Thoracic aorta (tissue), 2 donors: ENCODE measurements at regions not wholly inside any gene's neighbourhood (a gene's known extent, or its start where the extent isn't known, plus 50 kb on each side); places are given as distances from the start of the nearest gene placed in this dataset.

Experiments used
- ATAC-seq: fragments of 150-250 bp; one replicate; pipeline ENCODE4 v1.8.0; 2017; ENCODE audit warnings: low read depth; ENCODE audit not compliant: insufficient number of reproducible peaks, low FRiP score
- DNase-seq: peaks from one replicate; pipeline ENCODE4 v3.0.0-alpha.2; 2020; ENCODE audit warnings: low spot score
- H3K27ac ChIP-seq, 2 donors: fragments of 200-600 bp; sonication (generic); 1 replicate in 1 of 2; 2 replicates in 1 of 2; pipeline ENCODE4 v1.5.1; 2016; ENCODE audit warnings: mild to moderate bottlenecking in 2 of 2, moderate library complexity in 2 of 2
- H3K27me3 ChIP-seq: fragments of 200-600 bp; sonication (generic); replicated peaks from 2 replicates; pipeline ENCODE4 v1.6.0; 2016; ENCODE audit warnings: mild to moderate bottlenecking; ENCODE audit not compliant: insufficient read depth
- H3K36me3 ChIP-seq: fragments of 200-600 bp; sonication (generic); one replicate; pipeline ENCODE4 v1.5.1; 2016
- H3K4me1 ChIP-seq, 2 donors: fragments of 200-600 bp; sonication (generic); 1 replicate in 1 of 2; 2 replicates in 1 of 2; pipeline versions ENCODE4 v1.5.1 to v1.6.0; 2016; ENCODE audit warnings: low read depth in 2 of 2, mild to moderate bottlenecking in 1 of 2; ENCODE audit not compliant: control insufficient read depth in 1 of 2
- H3K4me3 ChIP-seq: fragments of 200-600 bp; sonication (generic); 2 replicates; pipeline ENCODE4 v1.5.1; 2016; ENCODE audit warnings: mild to moderate bottlenecking
- H3K9me3 ChIP-seq: fragments of 200-600 bp; sonication (generic); 2 replicates; pipeline ENCODE4 v1.5.1; 2016
- TF ChIP-seq, protein P1 (sequence below): fragments of 200-600 bp; sonication (generic); IDR thresholded peaks from one replicate; pipeline ENCODE4 v1.5.1; 2019; ENCODE audit warnings: antibody characterized with exemption

DNA sequence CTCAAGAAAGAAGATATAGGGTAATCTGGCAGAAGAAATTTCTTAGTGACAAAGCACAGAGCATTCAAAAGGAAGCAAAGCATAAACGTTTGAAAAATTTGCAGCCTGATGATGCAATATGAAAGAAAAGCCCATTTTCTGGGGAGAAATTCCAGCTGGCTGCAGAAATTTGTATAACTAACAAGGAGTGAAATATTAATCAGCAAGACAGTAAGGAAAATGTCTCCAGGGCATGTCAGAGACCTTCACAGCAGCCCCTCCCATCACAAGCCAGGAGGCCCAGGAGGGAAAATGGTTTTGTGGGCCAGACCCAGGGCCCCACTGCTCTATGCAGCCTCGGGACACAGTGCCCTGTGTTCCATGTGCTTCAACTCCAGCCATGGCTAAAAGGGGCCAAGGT, 359.4 kb downstream of the HINT1 start:
- TF ChIP-seq, protein P1, sequence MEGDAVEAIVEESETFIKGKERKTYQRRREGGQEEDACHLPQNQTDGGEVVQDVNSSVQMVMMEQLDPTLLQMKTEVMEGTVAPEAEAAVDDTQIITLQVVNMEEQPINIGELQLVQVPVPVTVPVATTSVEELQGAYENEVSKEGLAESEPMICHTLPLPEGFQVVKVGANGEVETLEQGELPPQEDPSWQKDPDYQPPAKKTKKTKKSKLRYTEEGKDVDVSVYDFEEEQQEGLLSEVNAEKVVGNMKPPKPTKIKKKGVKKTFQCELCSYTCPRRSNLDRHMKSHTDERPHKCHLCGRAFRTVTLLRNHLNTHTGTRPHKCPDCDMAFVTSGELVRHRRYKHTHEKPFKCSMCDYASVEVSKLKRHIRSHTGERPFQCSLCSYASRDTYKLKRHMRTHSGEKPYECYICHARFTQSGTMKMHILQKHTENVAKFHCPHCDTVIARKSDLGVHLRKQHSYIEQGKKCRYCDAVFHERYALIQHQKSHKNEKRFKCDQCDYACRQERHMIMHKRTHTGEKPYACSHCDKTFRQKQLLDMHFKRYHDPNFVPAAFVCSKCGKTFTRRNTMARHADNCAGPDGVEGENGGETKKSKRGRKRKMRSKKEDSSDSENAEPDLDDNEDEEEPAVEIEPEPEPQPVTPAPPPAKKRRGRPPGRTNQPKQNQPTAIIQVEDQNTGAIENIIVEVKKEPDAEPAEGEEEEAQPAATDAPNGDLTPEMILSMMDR, result no peak
- Histone ChIP-seq H3K4me3 (no peak overlapping the region), H3K9me3 (peaks cover 3% of the 10 kb centered on the region), H3K27ac (no peak overlapping the region), H3K27me3 (no peaks in the 10 kb centered on the region), H3K36me3 (no peaks in the 10 kb centered on the region), H3K4me1 (no peaks in the 10 kb centered on the region)
- DNase-seq (no peak), ATAC-seq (no peak)

- DNase-seq (no peak), ATAC-seq (no peak)
- no peak overlapping the region for H3K27ac ChIP-seq
- no peaks in the 10 kb centered on the region for H3K4me1 ChIP-seq
- no peaks in the 10 kb centered on the region for H3K27me3 ChIP-seq
- H3K9me3 ChIP-seq, result peaks cover 3% of the 10 kb centered on the region
- H3K36me3 ChIP-seq, result no peaks in the 10 kb centered on the region
- H3K4me3 ChIP-seq, result no peak overlapping the region
- TF ChIP-seq, protein P1, result no peak
Observed at GRCh38 chr5:130805036-130805435, 360.0 kb downstream of the HINT1 start.

DNA sequence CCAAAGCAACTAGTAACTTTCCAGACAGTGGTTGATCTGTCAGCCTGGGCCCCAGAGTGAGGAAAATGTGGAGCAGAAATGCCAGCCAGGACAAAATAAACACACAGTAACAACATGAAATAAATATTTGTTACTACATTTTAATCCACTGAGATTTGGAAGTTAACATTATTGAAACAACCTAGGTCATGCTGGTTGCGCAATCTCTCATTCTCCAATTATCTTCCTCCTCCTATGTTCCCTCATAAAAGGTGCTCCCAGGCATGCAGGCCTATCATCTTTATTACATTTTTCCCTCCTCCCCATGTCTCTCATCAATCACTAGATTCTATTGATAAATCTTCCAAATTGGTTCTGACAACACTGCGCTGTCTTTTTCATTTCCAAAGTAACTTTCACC, 363.1 kb downstream of the HINT1 start:
- TF ChIP-seq, protein P1, result no peak
- H3K4me1 ChIP-seq, result no peaks in the 10 kb centered on the region
- no peaks in the 10 kb centered on the region for H3K27me3 ChIP-seq
- DNase-seq (no peak), ATAC-seq (no peak)
- no peaks in the 10 kb centered on the region for H3K36me3 ChIP-seq
- no peak overlapping the region for H3K27ac ChIP-seq
- H3K9me3 ChIP-seq, result peaks cover 3% of the 10 kb centered on the region
- no peak overlapping the region for H3K4me3 ChIP-seq

DNA sequence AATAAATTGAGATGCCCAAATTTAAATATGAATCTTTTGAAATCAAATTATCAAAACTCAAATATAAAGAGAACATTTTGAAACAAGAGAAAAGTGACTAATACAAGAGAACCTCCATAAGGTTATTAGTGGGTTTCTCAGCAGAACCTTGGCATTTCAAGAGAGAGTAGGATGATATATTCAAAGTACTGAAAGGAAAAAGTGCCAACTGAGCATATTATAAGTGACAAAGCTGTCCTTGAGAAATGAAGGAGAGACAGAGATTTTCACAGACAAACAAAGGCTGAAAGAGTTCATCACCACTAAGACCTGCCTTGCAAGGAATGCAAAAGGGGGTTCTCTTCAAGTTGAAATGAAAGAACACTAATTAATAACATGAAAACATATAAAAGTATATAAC, 366.0 kb downstream of the HINT1 start:
- H3K27ac ChIP-seq, result no peak overlapping the region
- ATAC-seq (no peak), DNase-seq (no peak)
- H3K9me3 ChIP-seq, result peaks cover 3% of the 10 kb centered on the region
- no peak overlapping the region for H3K4me3 ChIP-seq
- H3K27me3 ChIP-seq, result no peaks in the 10 kb centered on the region
- no peaks in the 10 kb centered on the region for H3K4me1 ChIP-seq
- TF ChIP-seq, protein P1, result no peak
- no peaks in the 10 kb centered on the region for H3K36me3 ChIP-seq

DNA sequence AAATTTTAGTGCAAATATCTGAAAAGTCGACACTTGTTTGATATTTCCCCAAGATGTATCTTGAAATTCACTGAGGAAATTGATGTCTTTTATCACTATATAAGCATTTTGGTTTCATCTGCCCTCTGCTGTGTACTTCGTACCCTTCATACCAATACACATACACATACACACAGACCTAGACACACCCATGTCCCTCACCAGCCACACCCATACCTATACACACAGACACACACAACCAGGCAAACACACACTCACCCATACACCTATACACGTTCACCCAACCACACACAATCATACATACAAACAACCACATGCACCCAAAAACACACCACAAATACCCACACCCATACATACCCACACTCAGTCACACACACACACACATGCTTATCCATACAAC, 367.8 kb downstream of the HINT1 start:
- no peak overlapping the region for H3K27ac ChIP-seq
- no peaks in the 10 kb centered on the region for H3K36me3 ChIP-seq
- H3K4me1 ChIP-seq, result no peaks in the 10 kb centered on the region
- H3K4me3 ChIP-seq, result no peak overlapping the region
- no peaks in the 10 kb centered on the region for H3K27me3 ChIP-seq
- DNase-seq (no peak), ATAC-seq (no peak)
- H3K9me3 ChIP-seq, result peaks cover 3% of the 10 kb centered on the region
- TF ChIP-seq, protein P1, result no peak
